ACC112 (cell line): ENCODE measurements at regions not wholly inside any gene's neighbourhood (a gene's known extent, or its start where the extent isn't known, plus 50 kb on each side); places are given as distances from the start of the nearest gene placed in this dataset.

Experiments used
- H2AFZ ChIP-seq: fragments of 200-600 bp; sonication (generic); one replicate; pipeline ENCODE4 v1.6.0; 2017; ENCODE audit warnings: antibody characterized with exemption, low read length; ENCODE audit not compliant: unreplicated experiment
- H3K27ac ChIP-seq: fragments of 200-600 bp; sonication (generic); 2 replicates; pipeline ENCODE4 v1.5.1; 2014; ENCODE audit warnings: low read depth, mild to moderate bottlenecking, antibody characterized with exemption, low read length, moderate library complexity
- H3K27me3 ChIP-seq: fragments of 200-600 bp; sonication (generic); 2 replicates; pipeline ENCODE4 v1.6.1; 2014; ENCODE audit warnings: mild to moderate bottlenecking, antibody characterized with exemption, low read length, moderate library complexity, mixed read lengths; ENCODE audit not compliant: insufficient read depth
- H3K36me3 ChIP-seq: fragments of 200-600 bp; sonication (generic); 2 replicates; pipeline ENCODE4 v1.6.1; 2016; ENCODE audit warnings: mild to moderate bottlenecking, antibody characterized with exemption, low read length, moderate library complexity, mixed read lengths; ENCODE audit not compliant: insufficient read depth
- H3K4me1 ChIP-seq: fragments of 200-600 bp; sonication (generic); one replicate; pipeline ENCODE4 v1.6.1; 2016; ENCODE audit warnings: low read length, mixed read lengths; ENCODE audit not compliant: insufficient read depth, unreplicated experiment, control insufficient read depth
- H3K4me3 ChIP-seq: fragments of 200-600 bp; sonication (generic); 2 replicates; pipeline ENCODE4 v1.5.1; 2014; ENCODE audit warnings: mild to moderate bottlenecking, low read depth, low read length
- H3K79me2 ChIP-seq: fragments of 200-600 bp; sonication (generic); one replicate; pipeline ENCODE4 v1.6.0; 2016; ENCODE audit warnings: low read length; ENCODE audit not compliant: control insufficient read depth, unreplicated experiment, insufficient read depth

DNA sequence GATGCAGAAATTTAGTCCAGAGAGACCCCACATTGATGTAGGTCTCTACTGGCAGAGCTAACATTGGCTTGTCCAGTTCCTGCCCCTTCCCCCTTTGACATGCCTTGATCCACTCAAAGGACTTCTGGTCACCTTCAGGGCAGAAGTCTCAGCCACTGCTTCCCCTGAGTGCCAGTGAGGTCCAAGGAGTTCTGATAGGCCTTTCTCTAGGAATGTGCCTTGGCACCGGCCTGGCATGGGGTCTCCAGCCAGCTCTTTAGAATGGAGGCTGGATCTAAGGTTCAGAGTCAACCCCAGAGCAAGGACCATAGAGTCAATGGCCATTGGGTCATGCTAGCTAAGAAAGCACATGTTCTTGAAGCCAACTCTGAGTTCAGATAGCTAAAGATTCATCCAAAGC, 88.6 kb upstream of the PJA1 start:
- no peaks in the 10 kb centered on the region for H3K79me2 ChIP-seq
- no peaks in the 10 kb centered on the region for H3K4me1 ChIP-seq
- H3K27ac ChIP-seq: no peak overlapping the region
- no peaks in the 10 kb centered on the region for H3K27me3 ChIP-seq
- no peak overlapping the region for H3K4me3 ChIP-seq
- no peaks in the 10 kb centered on the region for H3K36me3 ChIP-seq
- no peak overlapping the region for H2AFZ ChIP-seq

DNA sequence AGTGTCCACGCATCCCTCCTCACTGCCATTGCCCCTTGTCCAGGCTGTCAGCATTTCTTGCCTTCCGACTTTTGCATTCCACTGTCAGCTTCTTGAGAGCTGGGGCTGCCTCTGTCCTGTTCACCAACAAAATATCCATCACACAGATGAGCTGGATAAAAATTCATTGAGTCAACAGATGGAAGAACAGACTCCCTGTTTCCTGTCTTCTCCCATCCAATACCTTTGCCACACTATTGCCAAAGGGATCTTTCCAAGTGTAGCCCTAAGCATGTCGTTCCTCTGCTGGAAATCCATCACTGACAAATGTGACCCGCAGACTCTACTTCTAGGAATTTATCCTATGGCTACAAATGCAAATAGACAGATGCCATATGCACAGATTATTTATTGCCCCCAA, 78.0 kb upstream of the PJA1 start:
- Histone ChIP-seq H3K79me2 (no peaks in the 10 kb centered on the region), H3K4me1 (no peaks in the 10 kb centered on the region), H3K27me3 (no peaks in the 10 kb centered on the region; the same call in 1 of the 2 replicates), H3K27ac (no peak overlapping the region), H3K4me3 (no peak overlapping the region), H2AFZ (no peak overlapping the region), H3K36me3 (no peaks in the 10 kb centered on the region)

DNA sequence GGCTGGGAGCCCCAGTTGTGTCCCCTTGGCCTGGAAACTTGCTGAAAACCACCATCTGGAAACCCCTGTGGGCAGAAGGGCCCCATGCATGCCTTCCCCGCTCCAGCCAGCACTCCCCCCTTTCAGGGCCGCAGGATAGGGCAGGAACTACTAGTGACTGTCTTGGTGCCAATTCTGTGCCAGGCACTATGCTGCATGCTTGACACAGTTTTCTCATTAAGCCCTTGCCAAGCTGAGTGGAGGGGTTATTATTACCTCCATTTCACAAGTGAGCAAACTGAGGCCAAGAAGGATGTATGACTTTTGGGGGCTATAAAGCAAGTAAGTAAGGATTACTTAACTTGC, 73.6 kb upstream of the PJA1 start:
- H3K4me1 ChIP-seq: no peaks in the 10 kb centered on the region
- H3K27ac ChIP-seq: no peak overlapping the region
- H3K36me3 ChIP-seq: no peaks in the 10 kb centered on the region
- no peaks in the 10 kb centered on the region for H3K79me2 ChIP-seq
- H3K4me3 ChIP-seq: no peak overlapping the region
- H3K27me3 ChIP-seq: no peaks in the 10 kb centered on the region; the same call in 1 of the 2 replicates
- H2AFZ ChIP-seq: no peak overlapping the region

DNA sequence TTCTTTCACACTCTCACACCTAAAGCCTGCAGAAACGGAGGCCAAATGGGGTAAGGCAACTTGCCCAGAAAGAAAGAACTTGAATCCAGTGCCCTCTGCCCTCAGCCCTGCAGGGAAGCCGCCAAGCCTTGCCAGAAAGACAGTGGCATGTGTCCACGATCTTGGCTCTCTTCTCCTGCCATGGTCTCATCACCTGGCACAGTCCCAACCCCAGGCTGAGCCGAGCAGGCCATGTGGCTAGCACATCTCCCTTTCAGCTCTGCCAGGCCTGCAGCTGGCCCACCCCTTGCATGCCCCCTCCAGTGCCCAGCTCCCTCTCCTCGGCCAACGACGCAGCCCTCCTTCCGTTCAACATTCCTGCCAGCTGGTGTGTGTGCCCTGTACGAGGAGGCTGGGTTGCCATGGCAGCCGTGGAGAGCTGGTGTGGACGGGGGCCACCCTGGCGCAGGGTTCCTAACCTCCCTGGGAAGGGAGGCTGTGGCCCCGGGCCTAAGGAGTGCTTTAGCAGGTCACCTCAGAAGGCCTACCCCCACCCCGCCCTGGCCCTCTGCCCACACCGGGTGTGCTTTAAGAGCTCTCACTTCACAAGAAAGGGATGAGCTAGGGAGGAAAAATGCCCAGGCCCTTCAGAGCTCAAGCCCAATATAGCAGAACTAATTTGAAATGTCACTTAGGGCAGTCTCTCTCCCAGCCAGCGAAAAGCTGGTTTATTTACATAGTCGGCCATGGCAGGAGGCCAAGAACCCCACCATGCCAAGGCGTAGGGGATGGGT, 73.0 kb upstream of the PJA1 start:
- Histone ChIP-seq H2AFZ (no peak overlapping the region), H3K36me3 (no peaks in the 10 kb centered on the region), H3K27ac (no peak overlapping the region), H3K4me3 (no peak overlapping the region), H3K27me3 (no peaks in the 10 kb centered on the region; the same call in 1 of the 2 replicates), H3K79me2 (no peaks in the 10 kb centered on the region), H3K4me1 (no peaks in the 10 kb centered on the region)

DNA sequence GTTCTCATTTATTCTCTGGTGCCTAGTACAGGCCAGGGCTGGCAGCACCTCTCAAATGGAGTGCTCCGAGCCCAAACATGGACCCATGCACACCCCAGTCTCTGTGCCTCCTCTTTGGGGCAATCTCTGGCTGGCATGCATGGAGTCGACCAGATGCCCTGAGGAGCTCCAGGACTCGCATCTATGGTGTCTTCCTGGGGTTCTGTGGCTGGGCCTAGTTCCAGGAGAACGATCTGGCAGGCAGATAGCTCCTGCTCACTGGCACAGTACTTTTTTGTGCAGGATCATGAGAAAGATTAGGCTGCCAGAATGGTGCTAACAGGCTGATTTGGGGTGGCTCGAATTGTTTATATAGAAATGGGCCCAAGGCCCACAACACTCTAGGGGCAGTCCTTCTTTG, 72.0 kb upstream of the PJA1 start:
- no peaks in the 10 kb centered on the region for H3K27me3 ChIP-seq
- no peak overlapping the region for H3K27ac ChIP-seq

DNA sequence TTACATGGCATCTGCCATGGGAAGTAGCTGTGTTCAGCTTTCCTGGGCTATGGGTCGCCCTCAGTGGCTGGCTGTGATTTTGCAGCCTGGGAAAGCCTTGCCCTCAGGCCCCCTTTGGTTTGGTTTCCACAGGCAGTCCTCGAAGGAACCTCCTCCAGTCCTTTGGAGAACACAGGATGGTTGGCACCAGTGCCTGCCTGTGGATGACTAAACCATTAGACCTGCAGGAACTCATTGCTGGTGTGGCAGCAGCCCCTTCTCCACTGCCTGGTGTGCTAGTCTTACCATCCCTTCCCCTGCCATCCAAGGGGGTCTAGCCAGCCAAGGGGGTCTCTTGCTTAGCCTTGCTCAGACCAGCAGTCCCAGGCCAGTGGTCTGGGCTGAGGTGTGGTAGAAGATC, 71.4 kb upstream of the PJA1 start:
- Histone ChIP-seq H3K27ac (no peak overlapping the region), H3K27me3 (no peaks in the 10 kb centered on the region), H3K4me3 (no peak overlapping the region), H3K36me3 (no peaks in the 10 kb centered on the region), H3K79me2 (no peaks in the 10 kb centered on the region), H2AFZ (no peak overlapping the region), H3K4me1 (no peaks in the 10 kb centered on the region)

More for the DNA sequence above, 72.0 kb upstream of the PJA1 start:
- H3K4me1 ChIP-seq: no peaks in the 10 kb centered on the region
- no peaks in the 10 kb centered on the region for H3K36me3 ChIP-seq
- H3K79me2 ChIP-seq: no peaks in the 10 kb centered on the region
- H3K4me3 ChIP-seq: no peak overlapping the region
- H2AFZ ChIP-seq: no peak overlapping the region

DNA sequence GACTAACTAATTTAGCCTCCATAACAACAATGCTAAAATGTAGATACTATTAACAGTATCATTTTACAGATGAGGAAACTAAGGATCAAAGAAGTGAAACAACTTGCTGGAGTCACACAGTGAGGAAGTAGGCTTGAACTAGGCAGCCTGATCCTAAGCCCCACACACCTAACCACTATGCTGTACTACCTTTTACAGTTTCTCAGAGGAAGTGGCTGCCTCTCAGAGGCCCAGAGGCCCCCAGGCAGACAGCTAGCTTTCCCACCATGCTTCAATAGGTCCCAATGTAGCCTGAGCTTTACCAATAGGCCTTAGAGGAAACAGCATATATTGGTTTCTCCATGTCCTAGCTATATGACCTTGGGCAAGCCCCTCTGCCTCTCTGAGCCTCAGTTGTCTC, 69.4 kb upstream of the PJA1 start:
- Histone ChIP-seq H3K27me3 (no peaks in the 10 kb centered on the region), H3K79me2 (no peaks in the 10 kb centered on the region), H3K27ac (no peak overlapping the region), H2AFZ (no peak overlapping the region), H3K36me3 (no peaks in the 10 kb centered on the region), H3K4me1 (peaks cover 2% of the 10 kb centered on the region), H3K4me3 (no peak overlapping the region)

DNA sequence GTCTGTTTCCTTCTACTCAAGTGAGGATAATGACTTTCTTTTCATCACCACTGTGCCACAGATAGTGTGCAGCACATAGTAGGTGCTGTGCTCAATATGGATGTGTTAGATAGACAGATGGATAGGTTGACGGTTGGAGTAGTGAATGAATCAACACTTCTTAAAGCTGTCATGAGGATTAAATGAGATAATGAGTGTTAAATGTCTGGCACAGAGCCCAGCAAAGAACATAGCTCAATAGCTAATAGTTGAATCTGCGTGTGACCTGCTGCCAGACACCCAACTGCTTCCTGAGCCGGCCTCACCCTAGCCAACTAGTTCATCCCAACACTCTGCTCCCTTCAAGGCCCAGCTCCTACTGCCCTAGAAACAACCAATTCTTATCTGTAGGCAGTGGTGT, 67.7 kb upstream of the PJA1 start:
- Histone ChIP-seq H3K36me3 (no peaks in the 10 kb centered on the region), H3K4me3 (no peak overlapping the region), H3K27me3 (no peaks in the 10 kb centered on the region), H3K4me1 (peaks cover 8% of the 10 kb centered on the region), H3K79me2 (no peaks in the 10 kb centered on the region), H3K27ac (no peak overlapping the region), H2AFZ (no peak overlapping the region)

DNA sequence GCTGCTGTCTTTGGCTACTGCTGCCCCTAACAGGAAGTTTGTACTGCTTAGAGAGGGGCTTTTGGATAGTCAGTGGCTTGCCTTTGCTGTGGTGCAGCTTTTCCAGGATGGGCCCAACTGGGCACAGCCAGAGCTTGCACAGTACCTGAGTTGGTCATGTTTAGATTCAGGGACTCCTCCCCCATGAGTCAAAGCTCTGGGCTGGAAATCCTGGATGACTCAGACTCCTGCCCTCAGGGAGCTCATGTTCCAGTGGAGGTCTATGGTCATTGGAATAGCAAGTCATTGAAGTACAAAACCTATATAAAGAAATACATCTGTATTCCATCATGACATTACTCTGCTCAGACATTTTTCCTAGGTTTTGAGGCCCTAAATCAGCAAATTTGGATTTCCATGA, 66.7 kb upstream of the PJA1 start:
- H3K36me3 ChIP-seq: no peaks in the 10 kb centered on the region
- H3K79me2 ChIP-seq: no peaks in the 10 kb centered on the region
- H3K27ac ChIP-seq: no peak overlapping the region
- peaks cover 8% of the 10 kb centered on the region for H3K4me1 ChIP-seq
- H2AFZ ChIP-seq: no peak overlapping the region
- no peak overlapping the region for H3K4me3 ChIP-seq
- H3K27me3 ChIP-seq: no peaks in the 10 kb centered on the region

DNA sequence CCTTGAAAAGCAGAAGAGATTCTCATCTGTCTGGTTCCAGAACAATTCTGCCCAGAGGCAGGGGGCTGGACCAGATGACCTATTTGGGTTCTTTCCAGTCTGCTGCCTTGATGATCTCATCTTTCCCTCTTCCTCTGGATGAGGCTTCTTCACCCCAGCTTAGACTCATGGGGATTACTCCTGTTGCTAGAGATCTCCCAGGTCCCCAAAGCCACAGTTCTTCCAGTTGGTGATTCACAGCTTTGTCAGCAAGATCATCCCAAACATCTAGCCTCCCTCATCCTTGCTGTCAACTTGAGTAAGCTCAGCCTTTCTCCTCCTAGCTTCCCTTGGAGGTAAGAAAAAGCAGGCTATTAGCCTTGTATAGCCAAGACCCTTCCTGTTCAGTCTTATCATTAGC, 64.2 kb upstream of the PJA1 start:
- no peak overlapping the region for H3K27ac ChIP-seq
- H2AFZ ChIP-seq: no peak overlapping the region
- no peaks in the 10 kb centered on the region for H3K36me3 ChIP-seq
- no peak overlapping the region for H3K4me3 ChIP-seq
- H3K4me1 ChIP-seq: peaks cover 8% of the 10 kb centered on the region
- no peaks in the 10 kb centered on the region for H3K79me2 ChIP-seq
- H3K27me3 ChIP-seq: no peaks in the 10 kb centered on the region

DNA sequence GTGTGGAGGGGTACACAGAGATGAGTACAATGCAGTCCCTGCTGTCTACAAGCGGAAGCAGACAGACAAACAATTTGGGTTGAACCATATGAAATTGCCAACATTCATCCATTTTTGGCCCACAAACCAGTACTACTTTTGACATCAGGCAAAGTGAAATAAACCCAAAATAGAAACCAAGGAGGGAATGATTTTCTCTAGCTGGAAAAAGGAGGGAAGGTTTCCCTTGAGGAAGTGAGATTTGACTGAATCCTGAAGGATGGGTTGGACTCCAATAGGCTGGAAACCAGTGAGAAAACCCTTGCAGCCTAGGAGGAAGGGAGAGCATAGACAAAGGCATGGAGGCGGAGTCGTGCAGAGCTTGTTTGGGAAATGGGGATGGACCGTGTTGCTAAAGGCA, 63.5 kb upstream of the PJA1 start:
- H3K27ac ChIP-seq: no peak overlapping the region
- no peak overlapping the region for H3K4me3 ChIP-seq
- H2AFZ ChIP-seq: no peak overlapping the region
- H3K36me3 ChIP-seq: no peaks in the 10 kb centered on the region
- no peaks in the 10 kb centered on the region for H3K79me2 ChIP-seq
- peaks cover 8% of the 10 kb centered on the region for H3K4me1 ChIP-seq
- no peaks in the 10 kb centered on the region for H3K27me3 ChIP-seq
